ENCODE measurements at regions not wholly inside any gene's neighbourhood (a gene's known extent, or its start where the extent isn't known, plus 50 kb on each side); places are given as distances from the start of the nearest gene placed in this dataset.

GRCh38 chr15:70401709-70402108 lies 304.0 kb upstream of the TLE3 start:
- TF ChIP-seq, protein P1, sequence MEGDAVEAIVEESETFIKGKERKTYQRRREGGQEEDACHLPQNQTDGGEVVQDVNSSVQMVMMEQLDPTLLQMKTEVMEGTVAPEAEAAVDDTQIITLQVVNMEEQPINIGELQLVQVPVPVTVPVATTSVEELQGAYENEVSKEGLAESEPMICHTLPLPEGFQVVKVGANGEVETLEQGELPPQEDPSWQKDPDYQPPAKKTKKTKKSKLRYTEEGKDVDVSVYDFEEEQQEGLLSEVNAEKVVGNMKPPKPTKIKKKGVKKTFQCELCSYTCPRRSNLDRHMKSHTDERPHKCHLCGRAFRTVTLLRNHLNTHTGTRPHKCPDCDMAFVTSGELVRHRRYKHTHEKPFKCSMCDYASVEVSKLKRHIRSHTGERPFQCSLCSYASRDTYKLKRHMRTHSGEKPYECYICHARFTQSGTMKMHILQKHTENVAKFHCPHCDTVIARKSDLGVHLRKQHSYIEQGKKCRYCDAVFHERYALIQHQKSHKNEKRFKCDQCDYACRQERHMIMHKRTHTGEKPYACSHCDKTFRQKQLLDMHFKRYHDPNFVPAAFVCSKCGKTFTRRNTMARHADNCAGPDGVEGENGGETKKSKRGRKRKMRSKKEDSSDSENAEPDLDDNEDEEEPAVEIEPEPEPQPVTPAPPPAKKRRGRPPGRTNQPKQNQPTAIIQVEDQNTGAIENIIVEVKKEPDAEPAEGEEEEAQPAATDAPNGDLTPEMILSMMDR (IDR thresholded peaks at IDR 0.05): no peak
- TF ChIP-seq POLR2A (IDR thresholded peaks at IDR 0.05): no peak
